ENCODE measurements at regions not wholly inside any gene's neighbourhood (a gene's known extent, or its start where the extent isn't known, plus 50 kb on each side); places are given as distances from the start of the nearest gene placed in this dataset.

DNA sequence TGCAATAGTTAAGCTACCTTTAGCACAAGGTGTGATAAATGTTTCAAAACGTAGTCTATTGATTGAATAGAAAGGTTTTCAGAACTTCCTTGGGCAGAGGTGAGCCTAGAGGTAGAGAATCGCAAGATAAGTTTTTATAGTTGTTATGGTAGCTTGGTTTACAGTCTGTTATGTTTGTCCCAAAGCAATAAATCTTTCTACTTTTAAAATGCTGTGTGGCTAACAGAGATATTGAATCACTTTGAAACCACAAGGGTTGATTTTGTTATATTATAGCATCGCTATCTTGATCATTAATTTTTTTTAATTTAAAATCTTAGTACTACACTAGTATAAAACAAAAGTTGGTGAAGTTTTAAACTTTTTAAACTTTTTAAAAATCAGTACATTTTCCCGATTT lies 126.7 kb downstream of the TMEM182 start (continued):
- TF ChIP-seq, protein P1, sequence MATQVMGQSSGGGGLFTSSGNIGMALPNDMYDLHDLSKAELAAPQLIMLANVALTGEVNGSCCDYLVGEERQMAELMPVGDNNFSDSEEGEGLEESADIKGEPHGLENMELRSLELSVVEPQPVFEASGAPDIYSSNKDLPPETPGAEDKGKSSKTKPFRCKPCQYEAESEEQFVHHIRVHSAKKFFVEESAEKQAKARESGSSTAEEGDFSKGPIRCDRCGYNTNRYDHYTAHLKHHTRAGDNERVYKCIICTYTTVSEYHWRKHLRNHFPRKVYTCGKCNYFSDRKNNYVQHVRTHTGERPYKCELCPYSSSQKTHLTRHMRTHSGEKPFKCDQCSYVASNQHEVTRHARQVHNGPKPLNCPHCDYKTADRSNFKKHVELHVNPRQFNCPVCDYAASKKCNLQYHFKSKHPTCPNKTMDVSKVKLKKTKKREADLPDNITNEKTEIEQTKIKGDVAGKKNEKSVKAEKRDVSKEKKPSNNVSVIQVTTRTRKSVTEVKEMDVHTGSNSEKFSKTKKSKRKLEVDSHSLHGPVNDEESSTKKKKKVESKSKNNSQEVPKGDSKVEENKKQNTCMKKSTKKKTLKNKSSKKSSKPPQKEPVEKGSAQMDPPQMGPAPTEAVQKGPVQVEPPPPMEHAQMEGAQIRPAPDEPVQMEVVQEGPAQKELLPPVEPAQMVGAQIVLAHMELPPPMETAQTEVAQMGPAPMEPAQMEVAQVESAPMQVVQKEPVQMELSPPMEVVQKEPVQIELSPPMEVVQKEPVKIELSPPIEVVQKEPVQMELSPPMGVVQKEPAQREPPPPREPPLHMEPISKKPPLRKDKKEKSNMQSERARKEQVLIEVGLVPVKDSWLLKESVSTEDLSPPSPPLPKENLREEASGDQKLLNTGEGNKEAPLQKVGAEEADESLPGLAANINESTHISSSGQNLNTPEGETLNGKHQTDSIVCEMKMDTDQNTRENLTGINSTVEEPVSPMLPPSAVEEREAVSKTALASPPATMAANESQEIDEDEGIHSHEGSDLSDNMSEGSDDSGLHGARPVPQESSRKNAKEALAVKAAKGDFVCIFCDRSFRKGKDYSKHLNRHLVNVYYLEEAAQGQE (IDR thresholded peaks at IDR 0.05; ENCODE audit: unreplicated experiment): no peak
- no peak for TF ChIP-seq ZNF331 (CRISPR knock-in tag; IDR thresholded peaks at IDR 0.05; ENCODE audit: low read depth)
- TF ChIP-seq JUNB (IDR thresholded peaks at IDR 0.05; ENCODE audit: unreplicated experiment): no peak
- no peak for TF ChIP-seq EZH2phosphoT487 (IDR thresholded peaks at IDR 0.05; ENCODE audit: unreplicated experiment)
- TF ChIP-seq STAT1 (IDR thresholded peaks at IDR 0.05; ENCODE audit: unreplicated experiment): no peak
- no peak for TF ChIP-seq CREB1 (CRISPR knock-in tag; IDR thresholded peaks at IDR 0.05; ENCODE audit: low read depth)
- TF ChIP-seq, protein P2, sequence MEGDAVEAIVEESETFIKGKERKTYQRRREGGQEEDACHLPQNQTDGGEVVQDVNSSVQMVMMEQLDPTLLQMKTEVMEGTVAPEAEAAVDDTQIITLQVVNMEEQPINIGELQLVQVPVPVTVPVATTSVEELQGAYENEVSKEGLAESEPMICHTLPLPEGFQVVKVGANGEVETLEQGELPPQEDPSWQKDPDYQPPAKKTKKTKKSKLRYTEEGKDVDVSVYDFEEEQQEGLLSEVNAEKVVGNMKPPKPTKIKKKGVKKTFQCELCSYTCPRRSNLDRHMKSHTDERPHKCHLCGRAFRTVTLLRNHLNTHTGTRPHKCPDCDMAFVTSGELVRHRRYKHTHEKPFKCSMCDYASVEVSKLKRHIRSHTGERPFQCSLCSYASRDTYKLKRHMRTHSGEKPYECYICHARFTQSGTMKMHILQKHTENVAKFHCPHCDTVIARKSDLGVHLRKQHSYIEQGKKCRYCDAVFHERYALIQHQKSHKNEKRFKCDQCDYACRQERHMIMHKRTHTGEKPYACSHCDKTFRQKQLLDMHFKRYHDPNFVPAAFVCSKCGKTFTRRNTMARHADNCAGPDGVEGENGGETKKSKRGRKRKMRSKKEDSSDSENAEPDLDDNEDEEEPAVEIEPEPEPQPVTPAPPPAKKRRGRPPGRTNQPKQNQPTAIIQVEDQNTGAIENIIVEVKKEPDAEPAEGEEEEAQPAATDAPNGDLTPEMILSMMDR (conservative IDR thresholded peaks at IDR 0.05; ENCODE audit: low read depth in 2 of 2): no peak
- TF ChIP-seq NANOG (IDR thresholded peaks at IDR 0.05; ENCODE audit: borderline replicate concordance): no peak
- no peak for TF ChIP-seq EZH2 (IDR thresholded peaks at IDR 0.05; ENCODE audit: low read depth, unreplicated experiment)
- TF ChIP-seq POLR2AphosphoS5 (IDR thresholded peaks at IDR 0.05; ENCODE audit: low read depth): no peak

DNA sequence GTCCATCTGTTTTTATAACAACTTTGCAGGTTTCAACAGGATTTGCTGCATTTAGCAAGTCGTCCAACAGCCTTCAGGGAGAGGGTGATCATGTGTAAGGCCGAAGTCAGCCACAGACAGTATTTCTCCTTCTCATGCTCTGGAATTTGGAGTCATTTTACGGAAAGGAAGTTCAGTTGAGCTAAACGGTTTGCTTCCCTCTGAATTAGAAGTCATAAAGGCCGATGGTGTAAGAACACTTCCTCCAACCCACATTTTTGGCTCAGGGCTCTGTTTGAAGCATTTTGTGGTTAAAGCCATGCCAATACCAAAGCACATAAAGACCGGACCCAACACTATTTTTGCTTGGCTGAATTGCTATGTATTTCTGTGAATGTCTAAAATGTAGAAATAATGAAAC lies 129.5 kb downstream of the TMEM182 start:
- peaks cover 8% of the 10 kb centered on the region; the same call in 1 of the 2 replicates for H3K9me2 ChIP-seq (ENCODE audit: insufficient read depth)
- H3K27me3 ChIP-seq (ENCODE audit: insufficient read depth): no peaks in the 10 kb centered on the region
- Mint-ChIP-seq H3K9me3 (no peaks in the 10 kb centered on the region), H3K27me3 (ENCODE audit: insufficient read depth, low read depth, poor library complexity) (peaks cover 1% of the 10 kb centered on the region), H3K4me1 (peaks cover 7% of the 10 kb centered on the region), H3K4me3 (no peak overlapping the region), H3K27ac (no peak overlapping the region), H3K36me3 (ENCODE audit: low read depth) (no peaks in the 10 kb centered on the region; the same call in 2 of the 3 replicates)
- H3K4me1 ChIP-seq (ENCODE audit: insufficient read depth): peaks cover 5% of the 10 kb centered on the region; the same call in 1 of the 2 replicates
- no peak overlapping the region for H3K4me3 ChIP-seq
- H3F3A ChIP-seq (replicated peaks; ENCODE audit: low read depth): no peaks in the 10 kb centered on the region
- no peak for TF ChIP-seq NANOG (IDR thresholded peaks at IDR 0.05; ENCODE audit: borderline replicate concordance)
- no peak for TF ChIP-seq ZNF331 (CRISPR knock-in tag; IDR thresholded peaks at IDR 0.05; ENCODE audit: low read depth)
- TF ChIP-seq EZH2 (IDR thresholded peaks at IDR 0.05; ENCODE audit: low read depth, unreplicated experiment): no peak
- TF ChIP-seq JUNB (IDR thresholded peaks at IDR 0.05; ENCODE audit: unreplicated experiment): no peak
- no peak overlapping the region for H3K27ac ChIP-seq (ENCODE audit: low read depth)
- H4K20me1 ChIP-seq (replicated peaks; ENCODE audit: insufficient read depth): no peaks in the 10 kb centered on the region
- ATAC-seq (no peak), DNase-seq (ENCODE audit: low spot score) (no peak)
- no peaks in the 10 kb centered on the region for H3K79me2 ChIP-seq (replicated peaks; ENCODE audit: insufficient read depth)
- H3K36me3 ChIP-seq (ENCODE audit: insufficient read depth): no peaks in the 10 kb centered on the region
- no peak overlapping the region for H3K4me2 ChIP-seq
- no peak overlapping the region for H2AFZ ChIP-seq

Data from GM23338 (cell line).